ENCODE measurements at regions not wholly inside any gene's neighbourhood (a gene's known extent, or its start where the extent isn't known, plus 50 kb on each side); places are given as distances from the start of the nearest gene placed in this dataset.

- Histone ChIP-seq H3K9me3 (no peaks in the 10 kb centered on the region), H3K27me3 (no peaks in the 10 kb centered on the region), H3K36me3 (no peaks in the 10 kb centered on the region), H3K4me1 (no peaks in the 10 kb centered on the region), H3K4me3 (no peak overlapping the region), H3K27ac (no peak overlapping the region)
- intact Hi-C loops (cut with DNase I; ENCODE audit: low total_unique reads) = no loop called here
- DNase-seq = no peak
- TF ChIP-seq POLR2A (IDR thresholded peaks at IDR 0.05) (no peak), CTCF (IDR thresholded peaks at IDR 0.05) (no peak)
These were observed 903.6 kb downstream of the RPA4 start for GRCh38 chrX:97787311-97787710.

GRCh38 chrX:97787849-97788248 is 904.1 kb downstream of the RPA4 start:
- no peaks in the 10 kb centered on the region for H3K27me3 ChIP-seq
- no peaks in the 10 kb centered on the region for H3K36me3 ChIP-seq
- H3K4me3 ChIP-seq = no peak overlapping the region
- no peaks in the 10 kb centered on the region for H3K9me3 ChIP-seq
- no peaks in the 10 kb centered on the region for H3K4me1 ChIP-seq
- no peak overlapping the region for H3K27ac ChIP-seq
- DNase-seq = no peak
- intact Hi-C loops (cut with DNase I; ENCODE audit: low total_unique reads) = no loop called here
- TF ChIP-seq POLR2A (IDR thresholded peaks at IDR 0.05) (no peak), CTCF (IDR thresholded peaks at IDR 0.05) (no peak)

DNA sequence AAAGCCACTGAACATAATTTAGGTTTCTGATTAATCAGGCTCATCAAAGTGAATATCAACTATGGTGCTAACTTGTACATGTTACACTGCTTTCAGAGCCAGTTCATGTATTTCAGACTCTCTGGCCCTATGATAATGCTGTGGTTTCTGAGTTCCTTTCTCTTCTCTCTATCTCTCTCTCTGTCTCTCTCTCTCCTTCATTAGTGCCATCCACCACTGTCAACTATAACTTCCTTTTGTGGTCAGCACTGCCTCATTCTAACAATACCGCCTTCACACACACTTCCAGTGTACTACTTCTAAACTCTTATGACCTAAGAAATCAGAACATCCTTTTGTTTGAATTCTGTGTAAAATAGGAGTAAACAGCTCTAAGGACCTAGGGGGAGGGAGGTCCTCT is 907.1 kb downstream of the RPA4 start:
- no peak for TF ChIP-seq POLR2A (IDR thresholded peaks at IDR 0.05)
- TF ChIP-seq CTCF (IDR thresholded peaks at IDR 0.05) = no peak
- no peaks in the 10 kb centered on the region for H3K9me3 ChIP-seq
- no peaks in the 10 kb centered on the region for H3K27me3 ChIP-seq
- intact Hi-C loops (cut with DNase I; ENCODE audit: low total_unique reads) = no loop called here
- H3K36me3 ChIP-seq = no peaks in the 10 kb centered on the region
- no peak for DNase-seq
- H3K4me1 ChIP-seq = no peaks in the 10 kb centered on the region
- no peak overlapping the region for H3K27ac ChIP-seq
- no peak overlapping the region for H3K4me3 ChIP-seq

GRCh38 chrX:97797076-97797475 is 913.4 kb downstream of the RPA4 start:
- H3K4me1 ChIP-seq = no peaks in the 10 kb centered on the region
- intact Hi-C loops (cut with DNase I; ENCODE audit: low total_unique reads) = no loop called here
- H3K9me3 ChIP-seq = no peaks in the 10 kb centered on the region
- no peak for TF ChIP-seq CTCF (IDR thresholded peaks at IDR 0.05)
- TF ChIP-seq POLR2A (IDR thresholded peaks at IDR 0.05) = no peak
- H3K36me3 ChIP-seq = no peaks in the 10 kb centered on the region
- H3K27me3 ChIP-seq = no peaks in the 10 kb centered on the region
- no peak overlapping the region for H3K4me3 ChIP-seq
- DNase-seq = no peak
- H3K27ac ChIP-seq = no peak overlapping the region

DNA sequence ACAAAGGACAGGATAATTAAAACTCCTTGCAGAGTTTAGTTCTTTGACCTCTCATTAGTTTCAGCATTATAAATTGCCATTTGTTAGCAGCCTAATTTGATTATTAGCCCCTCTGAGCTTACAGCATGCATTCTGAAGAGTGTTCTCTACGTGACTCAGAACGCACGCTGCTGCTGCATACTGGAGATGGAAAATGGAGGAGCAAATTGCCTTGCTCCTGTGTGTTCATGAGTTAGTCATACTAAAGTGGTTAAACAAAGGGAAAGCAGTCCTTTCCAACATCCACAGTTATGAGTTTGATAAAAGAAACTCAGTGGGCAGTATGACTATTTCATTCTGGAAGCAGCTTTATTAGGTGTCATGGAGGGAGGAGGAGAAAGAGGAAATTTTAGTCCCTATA is 922.5 kb downstream of the RPA4 start:
- TF ChIP-seq CTCF (IDR thresholded peaks at IDR 0.05) (no peak), POLR2A (IDR thresholded peaks at IDR 0.05) (no peak)
- no peak overlapping the region for H3K27ac ChIP-seq
- H3K9me3 ChIP-seq = no peaks in the 10 kb centered on the region
- no peak overlapping the region for H3K4me3 ChIP-seq
- H3K4me1 ChIP-seq = no peaks in the 10 kb centered on the region
- no peaks in the 10 kb centered on the region for H3K27me3 ChIP-seq
- H3K36me3 ChIP-seq = no peaks in the 10 kb centered on the region
- intact Hi-C loops (cut with DNase I; ENCODE audit: low total_unique reads) = no loop called here
- no peak for DNase-seq
